ENCODE measurements at regions not wholly inside any gene's neighbourhood (a gene's known extent, or its start where the extent isn't known, plus 50 kb on each side); places are given as distances from the start of the nearest gene placed in this dataset.
"Not testable (repeated sequence)": the region's sequence is repeated elsewhere in the genome, so short reads cannot be mapped to it uniquely, and the experiment has no call there.

- Histone ChIP-seq H3K27ac (no peak overlapping the region), H3K4me3 (no peak overlapping the region)
- DNase-seq (ENCODE audit: low spot score) = no peak
- TF ChIP-seq CTCF (IDR thresholded peaks at IDR 0.05) = no peak
These were observed 170.7 kb downstream of the MYLK4 start for GRCh38 chr6:2579804-2580570.

- H3K27ac ChIP-seq = peak overlapping the region; percentile 6 to 35
- DNase-seq (ENCODE audit: low spot score) = no peak
These were observed 171.4 kb downstream of the MYLK4 start for GRCh38 chr6:2579241-2579761.

GRCh38 chr6:2578767-2579166, 172.0 kb downstream of the MYLK4 start:
- no peak for TF ChIP-seq CTCF (IDR thresholded peaks at IDR 0.05)
- Histone ChIP-seq H3K4me3 (no peak overlapping the region), H3K27ac (peak overlapping the region in 1 of 2 donors; percentile 6)
- no peak for DNase-seq (ENCODE audit: low spot score)

More at GRCh38 chr6:2579241-2579761, 171.4 kb downstream of the MYLK4 start:
- H3K4me3 ChIP-seq = no peak overlapping the region
- TF ChIP-seq CTCF (IDR thresholded peaks at IDR 0.05) = no peak

GRCh38 chr6:2576499-2576898, 174.2 kb downstream of the MYLK4 start:
- no peak for DNase-seq (ENCODE audit: low spot score)
- Histone ChIP-seq H3K4me3 (no peak overlapping the region), H3K27ac (no peak overlapping the region)
- TF ChIP-seq CTCF (IDR thresholded peaks at IDR 0.05) = no peak

GRCh38 chr6:2575236-2575635, 175.5 kb downstream of the MYLK4 start:
- no peak for DNase-seq (ENCODE audit: low spot score)
- no peak for TF ChIP-seq CTCF (IDR thresholded peaks at IDR 0.05)
- no peak overlapping the region for H3K4me3 ChIP-seq
- H3K27ac ChIP-seq = no peak overlapping the region

GRCh38 chr6:2569420-2569819, 181.3 kb downstream of the MYLK4 start:
- not testable (repeated sequence) for H3K27ac ChIP-seq; DNase-seq (ENCODE audit: low spot score); H3K4me3 ChIP-seq

- no peak overlapping the region for H3K27ac ChIP-seq
- no peak overlapping the region for H3K4me3 ChIP-seq
- DNase-seq (ENCODE audit: low spot score) = no peak
- TF ChIP-seq CTCF (IDR thresholded peaks at IDR 0.05) = no peak
These were observed 184.7 kb downstream of the MYLK4 start for GRCh38 chr6:2566048-2566447.

Data from coronary artery (tissue), 2 donors.